ENCODE measurements at regions not wholly inside any gene's neighbourhood (a gene's known extent, or its start where the extent isn't known, plus 50 kb on each side); places are given as distances from the start of the nearest gene placed in this dataset.

- TF ChIP-seq CTCF (IDR thresholded peaks at IDR 0.05) (no peak), POLR2AphosphoS5 (IDR thresholded peaks at IDR 0.05; ENCODE audit: insufficient read depth in 1 of 2, low read depth in 1 of 2) (no peak)
Observed at GRCh38 chrX:137118536-137118935, 84.7 kb upstream of the GPR101 start.
